Gastroesophageal sphincter (tissue), 4 donors: ENCODE measurements at regions not wholly inside any gene's neighbourhood (a gene's known extent, or its start where the extent isn't known, plus 50 kb on each side); places are given as distances from the start of the nearest gene placed in this dataset.

ENCODE experiments used
- ATAC-seq: fragments of 150-250 bp; one replicate; pipeline ENCODE4 v1.9.1; 2016; ENCODE audit warnings: mild to moderate bottlenecking, moderate library complexity
- H3K27ac ChIP-seq, 4 donors: fragments of 200-600 bp; sonication (generic) in 3 of 4; 1 replicate in 3 of 4; 2 replicates in 1 of 4; pipeline ENCODE4 v1.5.1; 2016 to 2019
- H3K27me3 ChIP-seq: fragments of 200-600 bp; sonication (generic); one replicate; pipeline ENCODE4 v1.5.1; 2019
- H3K36me3 ChIP-seq, 2 donors: fragments of 200-600 bp; sonication (generic); one replicate each; pipeline ENCODE4 v1.5.1; 2019; ENCODE audit warnings: control low read depth in 1 of 2
- H3K4me1 ChIP-seq, 3 donors: fragments of 200-600 bp; sonication (generic); 1 replicate in 2 of 3; 2 replicates in 1 of 3; pipeline ENCODE4 v1.5.1; 2016 to 2019; ENCODE audit warnings: control low read depth in 2 of 3
- H3K4me3 ChIP-seq, 2 donors: fragments of 200-600 bp; sonication (generic); one replicate each; pipeline ENCODE4 v1.5.1; 2019; ENCODE audit warnings: mild to moderate bottlenecking in 1 of 2, moderate library complexity in 1 of 2
- H3K9me3 ChIP-seq, 3 donors: fragments of 200-600 bp; sonication (generic); one replicate each; pipeline ENCODE4 v1.5.1; 2017 to 2019; ENCODE audit warnings: control low read depth in 2 of 3
- EP300 ChIP-seq: sonication (generic); formaldehyde crosslinking; IDR thresholded peaks from one replicate; pipeline ENCODE4 v1.6.1; 2017; ENCODE audit warnings: antibody characterized with exemption, mild to moderate bottlenecking
- POLR2A ChIP-seq, 2 donors: fragments of 450-650 bp; IDR thresholded peaks; one replicate each; pipeline ENCODE4 v1.6.1; 2017; ENCODE audit warnings: antibody characterized with exemption in 2 of 2, mild to moderate bottlenecking in 2 of 2, moderate library complexity in 1 of 2
- POLR2AphosphoS5 ChIP-seq: sonication (generic); formaldehyde crosslinking; IDR thresholded peaks from one replicate; pipeline ENCODE4 v1.6.1; 2017; ENCODE audit warnings: antibody characterized with exemption
- WGBS, 2 donors: methylation state at CpG; one replicate each; pipeline ENCODE4 v1.1.5; 2018; ENCODE audit warnings: low coverage in 1 of 2; 5-methylcytosine and 5-hydroxymethylcytosine counted together
- TF ChIP-seq, protein P1 (sequence below), 4 experiments: fragments of 200-600 bp in 2 of 4; fragments of 450-650 bp in 2 of 4; sonication (generic) in 1 of 4; IDR thresholded peaks; one replicate each; pipeline ENCODE4 v1.5.1; 2017 to 2019; ENCODE audit warnings: antibody characterized with exemption in 4 of 4, mild to moderate bottlenecking in 2 of 4, moderate library complexity in 2 of 4

GRCh38 chr5:3428334-3428733 lies 167.3 kb upstream of the IRX1 start:
- Histone ChIP-seq H3K4me1 (no peaks in the 10 kb centered on the region), H3K27me3 (peaks cover 26% of the 10 kb centered on the region), H3K27ac (no peak overlapping the region), H3K36me3 (no peaks in the 10 kb centered on the region), H3K4me3 (no peak overlapping the region), H3K9me3 (peaks cover 0 to 9% (median 0%) of the 10 kb centered on the region in 3 donors)
- WGBS, 2 donors, result 4 to 17% methylated on average over 10 of the region's 15 CpGs
- no peak for ATAC-seq
- TF ChIP-seq POLR2AphosphoS5 (no peak), EP300 (no peak), POLR2A (IDR thresholded peaks at IDR 0.05) (no peak)
- TF ChIP-seq, protein P1, sequence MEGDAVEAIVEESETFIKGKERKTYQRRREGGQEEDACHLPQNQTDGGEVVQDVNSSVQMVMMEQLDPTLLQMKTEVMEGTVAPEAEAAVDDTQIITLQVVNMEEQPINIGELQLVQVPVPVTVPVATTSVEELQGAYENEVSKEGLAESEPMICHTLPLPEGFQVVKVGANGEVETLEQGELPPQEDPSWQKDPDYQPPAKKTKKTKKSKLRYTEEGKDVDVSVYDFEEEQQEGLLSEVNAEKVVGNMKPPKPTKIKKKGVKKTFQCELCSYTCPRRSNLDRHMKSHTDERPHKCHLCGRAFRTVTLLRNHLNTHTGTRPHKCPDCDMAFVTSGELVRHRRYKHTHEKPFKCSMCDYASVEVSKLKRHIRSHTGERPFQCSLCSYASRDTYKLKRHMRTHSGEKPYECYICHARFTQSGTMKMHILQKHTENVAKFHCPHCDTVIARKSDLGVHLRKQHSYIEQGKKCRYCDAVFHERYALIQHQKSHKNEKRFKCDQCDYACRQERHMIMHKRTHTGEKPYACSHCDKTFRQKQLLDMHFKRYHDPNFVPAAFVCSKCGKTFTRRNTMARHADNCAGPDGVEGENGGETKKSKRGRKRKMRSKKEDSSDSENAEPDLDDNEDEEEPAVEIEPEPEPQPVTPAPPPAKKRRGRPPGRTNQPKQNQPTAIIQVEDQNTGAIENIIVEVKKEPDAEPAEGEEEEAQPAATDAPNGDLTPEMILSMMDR (IDR thresholded peaks at IDR 0.05), result no peak

GRCh38 chr5:3424946-3425345 lies 170.7 kb upstream of the IRX1 start:
- TF ChIP-seq POLR2AphosphoS5 (no peak), POLR2A (IDR thresholded peaks at IDR 0.05) (no peak), EP300 (no peak)
- TF ChIP-seq, protein P1 (IDR thresholded peaks at IDR 0.05), result no peak
- Histone ChIP-seq H3K27me3 (peaks cover 12% of the 10 kb centered on the region), H3K4me3 (no peak overlapping the region), H3K27ac (no peak overlapping the region), H3K36me3 (no peaks in the 10 kb centered on the region), H3K4me1 (no peaks in the 10 kb centered on the region), H3K9me3 (peaks cover 0 to 11% (median 0%) of the 10 kb centered on the region in 3 donors)
- WGBS, 2 donors, result 53 to 62% methylated on average over 2 of the region's 2 CpGs
- no peak for ATAC-seq

- H3K4me3 ChIP-seq, result no peak overlapping the region
- no peaks in the 10 kb centered on the region for H3K9me3 ChIP-seq
- no peak for ATAC-seq
- H3K4me1 ChIP-seq, result no peaks in the 10 kb centered on the region
- no peak overlapping the region for H3K27ac ChIP-seq
- 0 to 36% methylated on average over 1 to 3 of the region's 17 CpGs for WGBS, 2 donors
- H3K27me3 ChIP-seq, result no peaks in the 10 kb centered on the region
- H3K36me3 ChIP-seq, result no peaks in the 10 kb centered on the region
- no peak for TF ChIP-seq POLR2A (IDR thresholded peaks at IDR 0.05)
- no peak for TF ChIP-seq EP300
- TF ChIP-seq, protein P1 (IDR thresholded peaks at IDR 0.05), result no peak
- TF ChIP-seq POLR2AphosphoS5, result no peak
Observed at GRCh38 chr5:3417376-3417943, 178.2 kb upstream of the IRX1 start.

GRCh38 chr5:3414371-3414770 lies 181.3 kb upstream of the IRX1 start:
- Histone ChIP-seq H3K27me3 (no peaks in the 10 kb centered on the region), H3K27ac (no peak overlapping the region), H3K9me3 (peaks cover 0 to 12% (median 0%) of the 10 kb centered on the region in 3 donors), H3K4me1 (no peaks in the 10 kb centered on the region), H3K4me3 (no peak overlapping the region), H3K36me3 (no peaks in the 10 kb centered on the region)
- no peak for ATAC-seq
- WGBS, 2 donors, result 56 to 67% methylated on average over 7 of the region's 7 CpGs
- TF ChIP-seq POLR2A (IDR thresholded peaks at IDR 0.05) (no peak), POLR2AphosphoS5 (no peak), EP300 (no peak)
- TF ChIP-seq, protein P1 (IDR thresholded peaks at IDR 0.05), result no peak

DNA sequence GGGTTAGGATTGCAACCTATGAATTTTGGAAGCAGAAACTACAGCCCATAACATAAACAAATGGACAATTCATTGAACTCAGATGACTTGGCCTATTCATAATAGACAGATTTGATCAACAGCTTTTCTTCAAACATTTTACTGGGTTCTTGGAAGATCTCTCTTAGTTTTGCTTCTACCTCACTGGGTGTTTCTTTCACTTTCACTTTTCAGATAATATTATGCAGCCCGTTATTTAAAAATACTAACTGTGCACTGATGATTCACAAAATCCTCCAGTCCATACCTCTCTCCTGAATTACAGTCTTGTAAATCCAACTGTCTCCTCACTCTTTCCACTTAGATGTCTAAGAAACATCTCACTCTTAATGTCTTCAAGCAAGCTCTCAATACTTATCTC lies 183.5 kb upstream of the IRX1 start:
- Histone ChIP-seq H3K36me3 (no peaks in the 10 kb centered on the region), H3K9me3 (peaks cover 0 to 17% (median 0%) of the 10 kb centered on the region in 3 donors), H3K4me1 (no peaks in the 10 kb centered on the region), H3K4me3 (no peak overlapping the region), H3K27ac (no peak overlapping the region), H3K27me3 (no peaks in the 10 kb centered on the region)
- 64 to 70% methylated on average over 1 of the region's 1 CpG for WGBS, 2 donors
- TF ChIP-seq, protein P1 (IDR thresholded peaks at IDR 0.05), result no peak
- TF ChIP-seq POLR2AphosphoS5, result no peak
- TF ChIP-seq POLR2A (IDR thresholded peaks at IDR 0.05), result no peak
- TF ChIP-seq EP300, result no peak
- no peak for ATAC-seq
